Neural progenitor cell (in vitro differentiated cells): ENCODE measurements at regions not wholly inside any gene's neighbourhood (a gene's known extent, or its start where the extent isn't known, plus 50 kb on each side); places are given as distances from the start of the nearest gene placed in this dataset.

ENCODE experiments used
- DNase-seq: peaks from one replicate; pipeline ENCODE4 v3.0.0-alpha.2; 2016; ENCODE audit warnings: low spot score
- H2AFZ ChIP-seq: fragments of 200-600 bp; sonication (generic); replicated peaks from 2 replicates; pipeline ENCODE4 v1.6.1; 2016; ENCODE audit warnings: antibody characterized with exemption
- H3F3A ChIP-seq: fragments of 200-600 bp; sonication (generic); 2 replicates; pipeline ENCODE4 v1.6.1; 2016; ENCODE audit warnings: antibody characterized with exemption, low read depth
- H3K27ac ChIP-seq: fragments of 200-600 bp; sonication (generic); 2 replicates; pipeline ENCODE4 v1.5.1; 2016; ENCODE audit warnings: mild to moderate bottlenecking
- H3K27me3 ChIP-seq: fragments of 200-600 bp; sonication (generic); 2 replicates; pipeline ENCODE4 v1.6.1; 2016; ENCODE audit warnings: mild to moderate bottlenecking, moderate library complexity
- H3K36me3 ChIP-seq: fragments of 200-600 bp; sonication (generic); 2 replicates; pipeline ENCODE4 v1.5.1; 2016
- H3K4me1 ChIP-seq: fragments of 200-600 bp; sonication (generic); 2 replicates; pipeline ENCODE4 v1.6.1; 2016; ENCODE audit warnings: mixed run types
- H3K4me2 ChIP-seq: fragments of 200-600 bp; sonication (generic); 2 replicates; pipeline ENCODE4 v1.6.1; 2016
- H3K4me3 ChIP-seq: fragments of 200-600 bp; sonication (generic); 2 replicates; pipeline ENCODE4 v1.5.1; 2016
- H3K79me2 ChIP-seq: fragments of 200-600 bp; sonication (generic); 2 replicates; pipeline ENCODE4 v1.6.1; 2016; ENCODE audit warnings: low read depth
- H3K9ac ChIP-seq: fragments of 200-600 bp; sonication (generic); 2 replicates; pipeline ENCODE4 v1.6.1; 2016
- H3K9me3 ChIP-seq: fragments of 200-600 bp; sonication (generic); 2 replicates; pipeline ENCODE4 v1.5.1; 2016; ENCODE audit warnings: low read depth
- H4K20me1 ChIP-seq: fragments of 200-600 bp; sonication (generic); 2 replicates; pipeline ENCODE4 v1.6.1; 2016; ENCODE audit warnings: low read depth
- H3K27ac Mint-ChIP-seq: 3 replicates; pipeline ENCODE4 v1.8.0; 2021; ENCODE audit warnings: mixed read lengths
- H3K27me3 Mint-ChIP-seq: 2 replicates; pipeline ENCODE4 v1.8.0; 2022; ENCODE audit warnings: low read depth, mild to moderate bottlenecking, inconsistent platforms, moderate library complexity, mixed read lengths; ENCODE audit not compliant: insufficient read depth
- H3K36me3 Mint-ChIP-seq: 3 replicates; pipeline ENCODE4 v1.8.0; 2021; ENCODE audit warnings: mixed read lengths
- H3K4me1 Mint-ChIP-seq: 3 replicates; pipeline ENCODE4 v1.8.0; 2021; ENCODE audit warnings: mixed read lengths
- H3K4me3 Mint-ChIP-seq: 3 replicates; pipeline ENCODE4 v1.8.0; 2021; ENCODE audit warnings: mild to moderate bottlenecking, moderate library complexity, mixed read lengths
- H3K9me3 Mint-ChIP-seq: 3 replicates; pipeline ENCODE4 v1.8.0; 2020; ENCODE audit warnings: mixed read lengths
- CTCF ChIP-seq: fragments of 200-600 bp; sonication (generic); IDR thresholded peaks from 2 replicates; pipeline ENCODE4 v1.5.1; 2017; ENCODE audit warnings: antibody characterized with exemption, mild to moderate bottlenecking
- EZH2 ChIP-seq: fragments of 200-600 bp; sonication (generic); IDR thresholded peaks from 2 replicates; pipeline ENCODE4 v1.6.1; 2017; ENCODE audit warnings: antibody characterized with exemption, mild to moderate bottlenecking, moderate library complexity
- EZH2phosphoT487 ChIP-seq: fragments of 200-600 bp; sonication (generic); IDR thresholded peaks from 2 replicates; pipeline ENCODE4 v1.6.1; 2017; ENCODE audit warnings: antibody characterized with exemption

GRCh38 chr3:6168256-6168655 lies 692.7 kb upstream of the GRM7 start:
- H3K4me3 Mint-ChIP-seq: no peak overlapping the region
- Histone ChIP-seq H3K27me3 (no peaks in the 10 kb centered on the region), H3K9me3 (no peaks in the 10 kb centered on the region), H3K27ac (no peak overlapping the region), H3F3A (no peaks in the 10 kb centered on the region), H3K4me1 (no peaks in the 10 kb centered on the region), H4K20me1 (no peaks in the 10 kb centered on the region), H3K9ac (no peak overlapping the region), H2AFZ (peak overlapping the region; percentile 42), H3K4me3 (no peak overlapping the region), H3K36me3 (no peaks in the 10 kb centered on the region), H3K4me2 (no peak overlapping the region), H3K79me2 (no peaks in the 10 kb centered on the region)
- TF ChIP-seq EZH2phosphoT487 (no peak), CTCF (no peak), EZH2 (no peak)
- no peak overlapping the region for H3K27ac Mint-ChIP-seq
- peaks cover 3% of the 10 kb centered on the region for H3K27me3 Mint-ChIP-seq
- H3K36me3 Mint-ChIP-seq: no peaks in the 10 kb centered on the region
- H3K9me3 Mint-ChIP-seq: no peaks in the 10 kb centered on the region
- no peak for DNase-seq
- peaks cover 6% of the 10 kb centered on the region for H3K4me1 Mint-ChIP-seq

GRCh38 chr3:6172871-6173642 lies 687.9 kb upstream of the GRM7 start:
- Histone ChIP-seq H3K36me3 (no peaks in the 10 kb centered on the region), H3K79me2 (no peaks in the 10 kb centered on the region), H3K9me3 (no peaks in the 10 kb centered on the region), H3K4me1 (no peaks in the 10 kb centered on the region), H2AFZ (no peak overlapping the region), H3K9ac (no peak overlapping the region), H3K4me2 (no peak overlapping the region), H3K4me3 (no peak overlapping the region), H4K20me1 (no peaks in the 10 kb centered on the region), H3K27ac (no peak overlapping the region), H3F3A (no peaks in the 10 kb centered on the region), H3K27me3 (no peaks in the 10 kb centered on the region)
- H3K9me3 Mint-ChIP-seq: no peaks in the 10 kb centered on the region
- H3K4me3 Mint-ChIP-seq: no peak overlapping the region
- no peaks in the 10 kb centered on the region for H3K4me1 Mint-ChIP-seq
- no peaks in the 10 kb centered on the region for H3K27me3 Mint-ChIP-seq
- H3K36me3 Mint-ChIP-seq: no peaks in the 10 kb centered on the region
- TF ChIP-seq EZH2: no peak
- no peak for TF ChIP-seq CTCF
- no peak for TF ChIP-seq EZH2phosphoT487
- H3K27ac Mint-ChIP-seq: no peak overlapping the region
- DNase-seq: no peak

- H3K9me3 Mint-ChIP-seq: no peaks in the 10 kb centered on the region
- Histone ChIP-seq H3K27ac (no peak overlapping the region), H4K20me1 (no peaks in the 10 kb centered on the region), H3K4me1 (no peaks in the 10 kb centered on the region), H3F3A (no peaks in the 10 kb centered on the region), H3K4me2 (no peak overlapping the region), H2AFZ (no peak overlapping the region), H3K9me3 (no peaks in the 10 kb centered on the region), H3K79me2 (no peaks in the 10 kb centered on the region), H3K4me3 (no peak overlapping the region), H3K36me3 (no peaks in the 10 kb centered on the region), H3K27me3 (no peaks in the 10 kb centered on the region), H3K9ac (no peak overlapping the region)
- no peaks in the 10 kb centered on the region for H3K36me3 Mint-ChIP-seq
- H3K27me3 Mint-ChIP-seq: no peaks in the 10 kb centered on the region
- DNase-seq: no peak
- no peak overlapping the region for H3K4me3 Mint-ChIP-seq
- peaks cover 3% of the 10 kb centered on the region for H3K4me1 Mint-ChIP-seq
- no peak for TF ChIP-seq CTCF
- TF ChIP-seq EZH2phosphoT487: no peak
- TF ChIP-seq EZH2: no peak
- no peak overlapping the region for H3K27ac Mint-ChIP-seq
Observed at GRCh38 chr3:6177417-6177816, 683.5 kb upstream of the GRM7 start.
